Transverse colon (tissue), 4 donors: ENCODE measurements at regions not wholly inside any gene's neighbourhood (a gene's known extent, or its start where the extent isn't known, plus 50 kb on each side); places are given as distances from the start of the nearest gene placed in this dataset.

Source experiments
- DNase-seq: peaks from one replicate; pipeline ENCODE4 v3.0.0-alpha.2; 2019
- H3K27ac ChIP-seq, 4 donors: fragments of 200-600 bp; sonication (generic); 2 replicates each; pipeline ENCODE4 v1.5.1; 2016 to 2018; ENCODE audit warnings: inconsistent platforms in 4 of 4
- H3K27me3 ChIP-seq: fragments of 200-600 bp; sonication (generic); 2 replicates; pipeline ENCODE4 v1.5.1; 2017; ENCODE audit warnings: inconsistent platforms
- H3K36me3 ChIP-seq, 4 donors: fragments of 200-600 bp; sonication (generic); 2 replicates each; pipeline ENCODE4 v1.5.1; 2017 to 2019; ENCODE audit warnings: inconsistent platforms in 4 of 4
- H3K4me1 ChIP-seq, 4 donors: fragments of 200-600 bp; sonication (generic); 2 replicates each; pipeline ENCODE4 v1.5.1; 2017 to 2020; ENCODE audit warnings: inconsistent platforms in 4 of 4
- H3K4me3 ChIP-seq, 4 donors: fragments of 200-600 bp; sonication (generic); 1 replicate in 1 of 4; 2 replicates in 3 of 4; pipeline versions ENCODE4 v1.5.1 to v1.6.1; 2017 to 2019; ENCODE audit warnings: inconsistent platforms in 4 of 4
- H3K9me3 ChIP-seq, 2 donors: fragments of 200-600 bp; sonication (generic); 2 replicates each; pipeline ENCODE4 v1.5.1; 2017 to 2019; ENCODE audit warnings: inconsistent platforms in 2 of 2
- EP300 ChIP-seq: sonication (generic); formaldehyde crosslinking; IDR thresholded peaks from one replicate; pipeline ENCODE4 v1.6.1; 2017; ENCODE audit warnings: antibody characterized with exemption, low read depth
- POLR2A ChIP-seq: fragments of 450-650 bp; IDR thresholded peaks from one replicate; pipeline ENCODE4 v1.6.1; 2016; ENCODE audit warnings: antibody characterized with exemption, mild to moderate bottlenecking, moderate library complexity
- POLR2AphosphoS5 ChIP-seq, 3 donors: sonication (generic); formaldehyde crosslinking; IDR thresholded peaks; one replicate each; pipeline ENCODE4 v1.6.1; 2016; ENCODE audit warnings: antibody characterized with exemption in 3 of 3
- WGBS, 2 donors: methylation state at CpG; one replicate each; pipeline ENCODE4 v1.1.5; 2018; ENCODE audit warnings: low coverage in 1 of 2; 5-methylcytosine and 5-hydroxymethylcytosine counted together
- in situ Hi-C, 4 donors: fragments of 200-750 bp; cut with MboI; loops; one replicate each; pipeline versions ENCODE4 v1.15.0 to v1.15.1; 2017; ENCODE audit warnings: low sequenced_read_pairs in 3 of 4, low pct_ligation_motif_present in 1 of 4, low pct_unique_long_range_greater_than_20kb in 1 of 4
- intact Hi-C: fragments of 100-400 bp; cut with DNase I; formaldehyde crosslinking; loops from one replicate; pipeline ENCODE4 v1.15.1; 2023; ENCODE audit warnings: low total_unique reads
- TF ChIP-seq, protein P1 (sequence below), 5 experiments: fragments of 200-600 bp in 3 of 5; fragments of 450-650 bp in 2 of 5; sonication (generic) in 3 of 5; IDR thresholded peaks; 1 replicate in 2 of 5; 2 replicates in 3 of 5; pipeline ENCODE4 v1.5.1; 2016 to 2017; ENCODE audit warnings: antibody characterized with exemption in 5 of 5, inconsistent platforms in 3 of 5, mild to moderate bottlenecking in 2 of 5, moderate library complexity in 1 of 5

DNA sequence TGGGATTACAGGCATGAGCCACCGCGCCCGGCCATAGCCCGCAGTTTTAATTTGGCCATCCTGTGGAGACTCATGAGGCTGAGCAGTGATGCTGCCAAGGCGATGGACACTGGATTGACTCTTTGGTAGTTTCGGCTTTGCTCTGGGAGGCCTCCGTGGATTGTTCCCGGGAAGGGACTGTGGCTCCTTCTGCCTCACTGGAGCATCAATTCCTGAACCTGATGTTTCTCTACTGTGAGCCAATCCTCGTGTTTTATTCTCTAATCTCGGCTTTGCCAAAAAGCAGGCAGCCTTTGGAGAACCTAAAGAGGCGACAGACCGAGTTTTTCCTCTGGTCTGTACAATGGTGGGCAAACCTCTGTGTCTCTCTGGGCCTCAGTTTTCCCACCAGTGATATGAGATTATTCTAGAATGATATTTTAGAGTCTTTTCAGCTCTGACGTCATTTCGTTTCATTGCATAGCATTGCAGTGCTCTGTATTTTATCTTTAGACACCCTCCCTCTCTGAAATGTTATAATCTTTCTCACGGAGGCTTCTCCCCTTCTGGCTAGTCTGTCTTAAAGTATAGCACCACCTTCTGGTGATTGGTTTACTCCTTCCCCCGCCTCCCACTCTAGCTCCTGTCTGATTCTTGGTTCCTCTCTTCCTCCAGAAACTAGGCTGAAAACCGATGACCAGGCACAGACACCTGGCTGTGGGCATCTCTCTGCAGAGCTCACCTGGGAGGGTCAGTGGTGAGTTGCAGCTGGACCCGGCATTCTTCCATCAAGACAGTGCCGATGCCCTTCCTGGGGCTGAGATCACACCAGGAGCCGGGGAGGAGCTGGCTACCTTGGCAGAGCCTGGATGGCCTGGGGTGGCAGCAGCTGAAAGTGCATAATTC lies 341.3 kb downstream of the MYCN start:
- WGBS, 2 donors = 66 to 67% methylated on average over 13 to 20 of the region's 20 CpGs
- H3K27ac ChIP-seq = no peak overlapping the region
- no peaks in the 10 kb centered on the region for H3K36me3 ChIP-seq
- no peaks in the 10 kb centered on the region for H3K4me1 ChIP-seq
- no peak for DNase-seq
- in situ Hi-C loops = loop anchor here in 3 of 4 donors (10.0 to 25.0 kb wide), 2 partner anchors 344 to 347 kb away; partner anchors contain the start of gene MYCN (in 2 of the 3)
- intact Hi-C loops = no loop called here
- no peak for TF ChIP-seq POLR2A
- TF ChIP-seq POLR2AphosphoS5 (IDR thresholded peaks at IDR 0.05) = no peak
- no peak for TF ChIP-seq EP300
- TF ChIP-seq, protein P1, sequence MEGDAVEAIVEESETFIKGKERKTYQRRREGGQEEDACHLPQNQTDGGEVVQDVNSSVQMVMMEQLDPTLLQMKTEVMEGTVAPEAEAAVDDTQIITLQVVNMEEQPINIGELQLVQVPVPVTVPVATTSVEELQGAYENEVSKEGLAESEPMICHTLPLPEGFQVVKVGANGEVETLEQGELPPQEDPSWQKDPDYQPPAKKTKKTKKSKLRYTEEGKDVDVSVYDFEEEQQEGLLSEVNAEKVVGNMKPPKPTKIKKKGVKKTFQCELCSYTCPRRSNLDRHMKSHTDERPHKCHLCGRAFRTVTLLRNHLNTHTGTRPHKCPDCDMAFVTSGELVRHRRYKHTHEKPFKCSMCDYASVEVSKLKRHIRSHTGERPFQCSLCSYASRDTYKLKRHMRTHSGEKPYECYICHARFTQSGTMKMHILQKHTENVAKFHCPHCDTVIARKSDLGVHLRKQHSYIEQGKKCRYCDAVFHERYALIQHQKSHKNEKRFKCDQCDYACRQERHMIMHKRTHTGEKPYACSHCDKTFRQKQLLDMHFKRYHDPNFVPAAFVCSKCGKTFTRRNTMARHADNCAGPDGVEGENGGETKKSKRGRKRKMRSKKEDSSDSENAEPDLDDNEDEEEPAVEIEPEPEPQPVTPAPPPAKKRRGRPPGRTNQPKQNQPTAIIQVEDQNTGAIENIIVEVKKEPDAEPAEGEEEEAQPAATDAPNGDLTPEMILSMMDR (IDR thresholded peaks at IDR 0.05) = peak; percentile 32 to 50 (median 45)
- no peak overlapping the region for H3K4me3 ChIP-seq
- no peaks in the 10 kb centered on the region for H3K9me3 ChIP-seq
- no peaks in the 10 kb centered on the region for H3K27me3 ChIP-seq

DNA sequence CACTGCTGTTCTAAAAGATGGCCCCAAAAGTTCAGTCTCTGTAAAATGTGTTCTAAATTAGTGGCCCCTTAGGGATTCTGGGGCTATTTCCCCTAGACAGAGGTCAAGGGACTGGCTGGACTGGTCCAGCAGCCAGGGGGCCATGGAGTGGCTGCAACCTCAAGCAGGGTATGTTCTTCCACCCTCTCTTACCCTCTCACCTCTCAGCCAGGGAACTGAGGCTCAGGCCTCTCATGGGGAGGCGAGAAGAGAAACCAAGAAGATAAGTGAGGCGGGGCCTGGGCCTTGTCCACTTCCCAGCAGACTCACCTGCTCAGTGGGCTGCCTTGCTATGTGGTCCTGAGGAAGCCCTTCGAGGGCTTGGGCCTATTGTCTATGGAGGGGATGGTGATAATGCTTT lies 339.7 kb downstream of the MYCN start:
- Histone ChIP-seq H3K4me1 (no peaks in the 10 kb centered on the region), H3K9me3 (no peaks in the 10 kb centered on the region), H3K27ac (no peak overlapping the region), H3K4me3 (no peak overlapping the region), H3K27me3 (no peaks in the 10 kb centered on the region), H3K36me3 (no peaks in the 10 kb centered on the region)
- DNase-seq = no peak
- 60 to 87% methylated on average over 2 to 3 of the region's 3 CpGs for WGBS, 2 donors
- in situ Hi-C loops (loop anchor here in 3 of 4 donors (10.0 to 25.0 kb wide), 2 partner anchors 343 to 345 kb away; partner anchors contain the start of gene MYCN (in 2 of the 3)), intact Hi-C loops (no loop called here)
- TF ChIP-seq EP300 (no peak), POLR2A (no peak), POLR2AphosphoS5 (IDR thresholded peaks at IDR 0.05) (no peak)
- TF ChIP-seq, protein P1 (IDR thresholded peaks at IDR 0.05) = no peak

DNA sequence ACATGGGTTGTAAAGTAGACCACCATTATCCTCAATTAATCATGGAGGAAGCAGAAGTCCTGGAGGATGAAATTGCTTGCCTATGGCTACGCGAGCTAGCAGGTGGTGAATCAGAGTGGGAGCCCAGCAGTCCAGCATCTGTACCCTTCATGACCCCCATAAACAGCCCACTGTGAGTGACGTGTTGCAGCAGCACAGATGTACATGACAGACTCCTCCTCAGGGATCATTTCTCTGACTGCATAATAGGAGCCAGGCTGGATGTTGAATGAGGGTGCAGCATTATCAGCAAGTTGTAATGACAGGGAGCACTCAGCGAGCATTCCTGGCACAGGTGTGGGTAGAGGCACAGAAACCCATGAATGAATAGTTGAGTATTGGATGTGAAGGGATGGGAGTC lies 339.3 kb downstream of the MYCN start:
- WGBS, 2 donors = 80% methylated on average over 4 of the region's 4 CpGs; no CpG with 5 or more reads in 1 of the 2 donors
- intact Hi-C loops = no loop called here

DNA sequence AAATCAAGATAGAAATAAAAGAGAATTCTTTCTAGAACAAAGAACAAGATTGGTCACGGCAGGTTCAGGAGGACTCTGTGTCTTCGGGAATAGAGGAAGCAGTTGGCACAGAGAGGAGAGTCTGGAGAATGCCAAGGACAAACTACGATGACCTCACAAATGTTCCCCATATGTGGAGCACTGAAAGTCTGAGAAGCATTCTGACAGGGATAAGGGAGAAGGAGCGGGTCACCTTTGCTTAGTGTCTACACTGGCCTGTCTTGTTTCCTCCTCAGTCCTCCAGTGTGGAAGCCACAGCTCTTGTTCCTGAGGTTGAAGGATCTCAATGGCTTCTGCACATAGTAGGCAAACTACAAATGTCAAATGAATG lies 338.8 kb downstream of the MYCN start:
- in situ Hi-C loops = loop anchor here in 2 of 4 donors (25.0 kb wide), 1 partner anchor 342 kb away; the partner anchor contains the start of gene MYCN (in 2 of the 2)
- intact Hi-C loops = no loop called here
- no peak for DNase-seq
- Histone ChIP-seq H3K27me3 (no peaks in the 10 kb centered on the region), H3K36me3 (no peaks in the 10 kb centered on the region), H3K4me3 (no peak overlapping the region), H3K9me3 (no peaks in the 10 kb centered on the region), H3K27ac (no peak overlapping the region), H3K4me1 (no peaks in the 10 kb centered on the region)
- TF ChIP-seq POLR2AphosphoS5 (IDR thresholded peaks at IDR 0.05) (no peak), POLR2A (no peak), EP300 (no peak)
- TF ChIP-seq, protein P1 (IDR thresholded peaks at IDR 0.05) = no peak
- 92% methylated on average over 4 of the region's 4 CpGs; no CpG with 5 or more reads in 1 of the 2 donors for WGBS, 2 donors

More for the DNA sequence above, 339.3 kb downstream of the MYCN start:
- H3K27me3 ChIP-seq = no peaks in the 10 kb centered on the region
- H3K4me3 ChIP-seq = no peak overlapping the region
- TF ChIP-seq POLR2A (no peak), POLR2AphosphoS5 (IDR thresholded peaks at IDR 0.05) (no peak), EP300 (no peak)
- TF ChIP-seq, protein P1 (IDR thresholded peaks at IDR 0.05) = no peak
- H3K4me1 ChIP-seq = no peaks in the 10 kb centered on the region
- in situ Hi-C loops = loop anchor here in 3 of 4 donors (10.0 to 25.0 kb wide), 2 partner anchors 342 to 345 kb away; partner anchors contain the start of gene MYCN (in 2 of the 3)
- DNase-seq = no peak
- H3K9me3 ChIP-seq = no peaks in the 10 kb centered on the region
- no peak overlapping the region for H3K27ac ChIP-seq
- no peaks in the 10 kb centered on the region for H3K36me3 ChIP-seq
